ENCODE measurements at regions not wholly inside any gene's neighbourhood (a gene's known extent, or its start where the extent isn't known, plus 50 kb on each side); places are given as distances from the start of the nearest gene placed in this dataset.

DNA sequence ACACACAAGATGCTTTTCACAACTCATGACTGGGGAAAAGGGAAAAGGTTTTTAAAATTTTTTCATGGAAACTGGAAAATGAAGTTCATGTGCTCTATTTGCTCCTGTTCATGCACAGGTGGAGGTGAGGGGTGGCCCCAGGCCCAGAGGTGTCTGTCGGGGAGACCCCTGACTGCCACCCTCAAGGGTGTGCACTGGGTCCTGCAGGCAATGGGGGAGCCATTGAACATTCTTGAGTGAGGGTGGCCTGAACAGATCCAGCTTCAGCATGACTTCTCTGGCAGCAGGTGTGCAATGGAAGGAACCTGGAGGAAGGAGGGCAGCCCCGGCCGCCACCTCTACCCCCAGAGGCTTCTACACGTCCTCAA, 145.3 kb upstream of the IQSEC1 start:
- Histone ChIP-seq H3K9me3 (ENCODE audit: control insufficient read depth, low read length) (no peaks in the 10 kb centered on the region), H3K4me1 (ENCODE audit: control insufficient read depth, insufficient read depth, low read length) (no peaks in the 10 kb centered on the region), H3K4me3 (ENCODE audit: low read length) (no peak overlapping the region), H3K27ac (ENCODE audit: low read depth, low read length) (no peak overlapping the region), H3K9ac (ENCODE audit: extremely low read depth, low read length, poor library complexity, severe bottlenecking) (no peak overlapping the region), H3K36me3 (ENCODE audit: control insufficient read depth, insufficient read depth, low read length) (no peaks in the 10 kb centered on the region), H3K27me3 (ENCODE audit: control insufficient read depth, insufficient read depth, low read length, poor library complexity, severe bottlenecking) (no peaks in the 10 kb centered on the region)
- TF ChIP-seq, protein P1, sequence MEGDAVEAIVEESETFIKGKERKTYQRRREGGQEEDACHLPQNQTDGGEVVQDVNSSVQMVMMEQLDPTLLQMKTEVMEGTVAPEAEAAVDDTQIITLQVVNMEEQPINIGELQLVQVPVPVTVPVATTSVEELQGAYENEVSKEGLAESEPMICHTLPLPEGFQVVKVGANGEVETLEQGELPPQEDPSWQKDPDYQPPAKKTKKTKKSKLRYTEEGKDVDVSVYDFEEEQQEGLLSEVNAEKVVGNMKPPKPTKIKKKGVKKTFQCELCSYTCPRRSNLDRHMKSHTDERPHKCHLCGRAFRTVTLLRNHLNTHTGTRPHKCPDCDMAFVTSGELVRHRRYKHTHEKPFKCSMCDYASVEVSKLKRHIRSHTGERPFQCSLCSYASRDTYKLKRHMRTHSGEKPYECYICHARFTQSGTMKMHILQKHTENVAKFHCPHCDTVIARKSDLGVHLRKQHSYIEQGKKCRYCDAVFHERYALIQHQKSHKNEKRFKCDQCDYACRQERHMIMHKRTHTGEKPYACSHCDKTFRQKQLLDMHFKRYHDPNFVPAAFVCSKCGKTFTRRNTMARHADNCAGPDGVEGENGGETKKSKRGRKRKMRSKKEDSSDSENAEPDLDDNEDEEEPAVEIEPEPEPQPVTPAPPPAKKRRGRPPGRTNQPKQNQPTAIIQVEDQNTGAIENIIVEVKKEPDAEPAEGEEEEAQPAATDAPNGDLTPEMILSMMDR (conservative IDR thresholded peaks at IDR 0.05), result no peak
- Mint-ChIP-seq H3K27me3 (ENCODE audit: insufficient read depth) (peaks cover 9% of the 10 kb centered on the region), H3K27ac (no peak overlapping the region), H3K4me3 (no peak overlapping the region), H3K9me3 (no peaks in the 10 kb centered on the region), H3K36me3 (ENCODE audit: low read depth) (no peaks in the 10 kb centered on the region), H3K4me1 (no peaks in the 10 kb centered on the region)
- 74 to 100% methylated on average over 1 to 3 of the region's 4 CpGs for WGBS, 2 experiments (ENCODE audit: insufficient coverage in 1 of 2, insufficient read length in 1 of 2)
- no peak for DNase-seq

DNA sequence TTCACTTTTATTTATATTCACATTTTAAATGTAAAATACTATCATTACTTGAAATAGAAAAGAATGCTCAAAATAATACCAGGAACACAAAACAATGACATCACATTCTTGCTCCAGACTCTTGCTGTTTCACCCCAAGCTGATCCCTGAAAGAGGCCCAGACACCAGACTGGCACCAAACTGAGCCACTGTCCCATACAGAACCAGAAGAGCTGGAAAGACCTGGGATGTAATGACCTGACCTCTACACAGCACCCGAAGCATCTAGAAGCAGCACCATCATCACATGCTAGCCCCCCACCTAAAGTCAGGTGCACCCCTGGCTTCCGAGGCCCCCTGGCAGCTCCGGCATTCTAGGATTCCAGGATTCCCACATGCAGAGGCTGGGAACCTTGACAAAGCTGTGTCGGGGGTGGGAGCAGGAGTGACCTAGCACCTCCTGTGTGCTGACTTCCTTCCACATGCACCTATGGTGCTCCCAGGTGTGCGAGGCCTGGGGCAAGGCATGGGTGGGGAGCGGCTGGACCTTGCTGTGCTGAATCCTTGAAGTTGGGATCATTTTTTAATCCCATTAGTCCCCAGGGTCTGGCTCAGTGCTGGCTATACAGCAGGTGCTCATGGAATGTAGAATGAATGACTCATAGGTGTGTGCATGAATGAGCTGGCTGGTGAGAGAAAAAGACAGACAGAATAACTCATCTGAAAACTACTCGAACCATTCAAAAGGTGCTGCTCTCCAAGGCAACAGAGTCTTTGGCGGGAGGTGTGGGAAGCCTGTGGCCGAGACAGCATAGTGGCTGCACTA, 144.7 kb upstream of the IQSEC1 start:
- Histone ChIP-seq H3K9me3 (ENCODE audit: control insufficient read depth, low read length) (no peaks in the 10 kb centered on the region), H3K27me3 (ENCODE audit: control insufficient read depth, insufficient read depth, low read length, poor library complexity, severe bottlenecking) (no peaks in the 10 kb centered on the region), H3K4me1 (ENCODE audit: control insufficient read depth, insufficient read depth, low read length) (no peaks in the 10 kb centered on the region), H3K36me3 (ENCODE audit: control insufficient read depth, insufficient read depth, low read length) (no peaks in the 10 kb centered on the region), H3K27ac (ENCODE audit: low read depth, low read length) (no peak overlapping the region), H3K9ac (ENCODE audit: extremely low read depth, low read length, poor library complexity, severe bottlenecking) (no peak overlapping the region), H3K4me3 (ENCODE audit: low read length) (no peak overlapping the region)
- no peak for DNase-seq
- TF ChIP-seq, protein P1 (conservative IDR thresholded peaks at IDR 0.05), result no peak
- 90 to 94% methylated on average over 6 to 9 of the region's 9 CpGs for WGBS, 2 experiments (ENCODE audit: insufficient coverage in 1 of 2, insufficient read length in 1 of 2)
- Mint-ChIP-seq H3K36me3 (ENCODE audit: low read depth) (no peaks in the 10 kb centered on the region), H3K4me3 (no peak overlapping the region), H3K27ac (no peak overlapping the region), H3K4me1 (no peaks in the 10 kb centered on the region), H3K9me3 (no peaks in the 10 kb centered on the region), H3K27me3 (ENCODE audit: insufficient read depth) (peaks cover 9% of the 10 kb centered on the region)

DNA sequence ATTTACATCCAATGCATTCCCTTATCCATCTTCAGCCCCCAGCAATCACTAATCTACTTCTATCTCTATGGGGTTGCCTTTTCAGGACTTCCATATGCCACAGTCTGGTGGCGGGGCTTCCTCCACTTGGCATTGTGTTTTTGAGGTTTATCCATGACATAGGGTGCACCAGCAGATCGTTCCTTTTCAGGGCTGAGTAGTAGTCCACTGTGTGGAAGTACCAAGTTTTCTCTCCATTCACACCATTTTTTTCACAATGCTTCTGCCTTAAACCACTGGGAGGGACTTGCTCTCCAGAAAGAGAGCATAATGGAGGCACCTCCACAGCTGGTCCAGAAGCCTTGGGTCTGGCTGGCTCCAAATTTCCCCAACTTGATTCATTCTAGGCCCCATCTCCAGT, 144.0 kb upstream of the IQSEC1 start:
- no peak for DNase-seq
- peaks cover 7% of the 10 kb centered on the region for H3K27me3 Mint-ChIP-seq (ENCODE audit: insufficient read depth)
- WGBS, 2 experiments (ENCODE audit: insufficient coverage in 1 of 2, insufficient read length in 1 of 2), result 92 to 100% methylated on average over 1 to 2 of the region's 2 CpGs
- H3K4me1 ChIP-seq (ENCODE audit: control insufficient read depth, insufficient read depth, low read length), result no peaks in the 10 kb centered on the region
- no peak overlapping the region for H3K27ac ChIP-seq (ENCODE audit: low read depth, low read length)
- no peak overlapping the region for H3K4me3 Mint-ChIP-seq
- no peaks in the 10 kb centered on the region for H3K4me1 Mint-ChIP-seq
- no peaks in the 10 kb centered on the region for H3K27me3 ChIP-seq (ENCODE audit: control insufficient read depth, insufficient read depth, low read length, poor library complexity, severe bottlenecking)
- TF ChIP-seq, protein P1 (conservative IDR thresholded peaks at IDR 0.05), result no peak
- no peak overlapping the region for H3K4me3 ChIP-seq (ENCODE audit: low read length)
- no peaks in the 10 kb centered on the region for H3K9me3 Mint-ChIP-seq
- H3K9me3 ChIP-seq (ENCODE audit: control insufficient read depth, low read length), result no peaks in the 10 kb centered on the region
- no peaks in the 10 kb centered on the region for H3K36me3 ChIP-seq (ENCODE audit: control insufficient read depth, insufficient read depth, low read length)
- no peaks in the 10 kb centered on the region for H3K36me3 Mint-ChIP-seq (ENCODE audit: low read depth)
- H3K27ac Mint-ChIP-seq, result no peak overlapping the region
- no peak overlapping the region for H3K9ac ChIP-seq (ENCODE audit: extremely low read depth, low read length, poor library complexity, severe bottlenecking)

Data from endodermal cell (in vitro differentiated cells).